Parathyroid adenoma (tissue), 2 donors: ENCODE measurements at regions not wholly inside any gene's neighbourhood (a gene's known extent, or its start where the extent isn't known, plus 50 kb on each side); places are given as distances from the start of the nearest gene placed in this dataset.
"Not testable (repeated sequence)": the region's sequence is repeated elsewhere in the genome, so short reads cannot be mapped to it uniquely, and the experiment has no call there.

Experiments used
- H2AFZ ChIP-seq: fragments of 300-600 bp; sonication (generic); one replicate; pipeline ENCODE4 v1.7.0; 2017; ENCODE audit warnings: antibody characterized with exemption, mild to moderate bottlenecking
- H3K27ac ChIP-seq: fragments of 300-600 bp; sonication (generic); one replicate; pipeline ENCODE4 v1.7.0; 2017
- H3K27me3 ChIP-seq: fragments of 300-600 bp; sonication (generic); one replicate; pipeline ENCODE4 v1.7.0; 2017; ENCODE audit warnings: low read length; ENCODE audit not compliant: control insufficient read depth, insufficient read depth
- H3K36me3 ChIP-seq: fragments of 300-600 bp; sonication (generic); one replicate; pipeline ENCODE4 v1.7.0; 2017; ENCODE audit warnings: low read length; ENCODE audit not compliant: control insufficient read depth, insufficient read depth
- H3K4me1 ChIP-seq: fragments of 300-600 bp; sonication (generic); one replicate; pipeline ENCODE4 v1.7.0; 2017; ENCODE audit warnings: control low read depth
- H3K4me2 ChIP-seq: fragments of 300-600 bp; sonication (generic); one replicate; pipeline ENCODE4 v1.7.0; 2017; ENCODE audit warnings: low read length
- H3K4me3 ChIP-seq: fragments of 300-600 bp; sonication (generic); one replicate; pipeline ENCODE4 v1.7.0; 2017; ENCODE audit warnings: low read depth, low read length
- H3K79me2 ChIP-seq: fragments of 300-600 bp; sonication (generic); one replicate; pipeline ENCODE4 v1.7.0; 2017; ENCODE audit warnings: control low read depth
- H3K9ac ChIP-seq: fragments of 300-600 bp; sonication (generic); one replicate; pipeline ENCODE4 v1.7.0; 2017; ENCODE audit warnings: mild to moderate bottlenecking
- H3K9me3 ChIP-seq: fragments of 300-600 bp; sonication (generic); one replicate; pipeline ENCODE4 v1.7.0; 2017; ENCODE audit warnings: low read length; ENCODE audit not compliant: control insufficient read depth
- TF ChIP-seq, protein P1 (sequence below): fragments of 300-600 bp; sonication (generic); IDR thresholded peaks from one replicate; pipeline ENCODE4 v1.7.0; 2017; ENCODE audit warnings: antibody characterized with exemption, mild to moderate bottlenecking
- donor health status: primary hyperparathyroidism.

GRCh38 chr9:26131886-26132285 lies 453.6 kb upstream of the TUSC1 start:
- no peaks in the 10 kb centered on the region for H3K36me3 ChIP-seq
- no peak overlapping the region for H3K4me2 ChIP-seq
- TF ChIP-seq, protein P1, sequence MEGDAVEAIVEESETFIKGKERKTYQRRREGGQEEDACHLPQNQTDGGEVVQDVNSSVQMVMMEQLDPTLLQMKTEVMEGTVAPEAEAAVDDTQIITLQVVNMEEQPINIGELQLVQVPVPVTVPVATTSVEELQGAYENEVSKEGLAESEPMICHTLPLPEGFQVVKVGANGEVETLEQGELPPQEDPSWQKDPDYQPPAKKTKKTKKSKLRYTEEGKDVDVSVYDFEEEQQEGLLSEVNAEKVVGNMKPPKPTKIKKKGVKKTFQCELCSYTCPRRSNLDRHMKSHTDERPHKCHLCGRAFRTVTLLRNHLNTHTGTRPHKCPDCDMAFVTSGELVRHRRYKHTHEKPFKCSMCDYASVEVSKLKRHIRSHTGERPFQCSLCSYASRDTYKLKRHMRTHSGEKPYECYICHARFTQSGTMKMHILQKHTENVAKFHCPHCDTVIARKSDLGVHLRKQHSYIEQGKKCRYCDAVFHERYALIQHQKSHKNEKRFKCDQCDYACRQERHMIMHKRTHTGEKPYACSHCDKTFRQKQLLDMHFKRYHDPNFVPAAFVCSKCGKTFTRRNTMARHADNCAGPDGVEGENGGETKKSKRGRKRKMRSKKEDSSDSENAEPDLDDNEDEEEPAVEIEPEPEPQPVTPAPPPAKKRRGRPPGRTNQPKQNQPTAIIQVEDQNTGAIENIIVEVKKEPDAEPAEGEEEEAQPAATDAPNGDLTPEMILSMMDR, result no peak
- H2AFZ ChIP-seq, result no peak overlapping the region
- no peaks in the 10 kb centered on the region for H3K9me3 ChIP-seq
- no peaks in the 10 kb centered on the region for H3K27me3 ChIP-seq
- H3K4me1 ChIP-seq, result no peaks in the 10 kb centered on the region
- H3K4me3 ChIP-seq, result no peak overlapping the region
- no peak overlapping the region for H3K27ac ChIP-seq
- no peak overlapping the region for H3K9ac ChIP-seq
- no peaks in the 10 kb centered on the region for H3K79me2 ChIP-seq

- Histone ChIP-seq H2AFZ (no peak overlapping the region), H3K27me3 (no peaks in the 10 kb centered on the region), H3K36me3 (no peaks in the 10 kb centered on the region), H3K4me3 (no peak overlapping the region), H3K4me2 (no peak overlapping the region), H3K9me3 (no peaks in the 10 kb centered on the region), H3K4me1 (no peaks in the 10 kb centered on the region), H3K79me2 (no peaks in the 10 kb centered on the region), H3K27ac (no peak overlapping the region), H3K9ac (no peak overlapping the region)
- TF ChIP-seq, protein P1, result no peak
These were observed 451.0 kb upstream of the TUSC1 start for GRCh38 chr9:26129217-26129616.

DNA sequence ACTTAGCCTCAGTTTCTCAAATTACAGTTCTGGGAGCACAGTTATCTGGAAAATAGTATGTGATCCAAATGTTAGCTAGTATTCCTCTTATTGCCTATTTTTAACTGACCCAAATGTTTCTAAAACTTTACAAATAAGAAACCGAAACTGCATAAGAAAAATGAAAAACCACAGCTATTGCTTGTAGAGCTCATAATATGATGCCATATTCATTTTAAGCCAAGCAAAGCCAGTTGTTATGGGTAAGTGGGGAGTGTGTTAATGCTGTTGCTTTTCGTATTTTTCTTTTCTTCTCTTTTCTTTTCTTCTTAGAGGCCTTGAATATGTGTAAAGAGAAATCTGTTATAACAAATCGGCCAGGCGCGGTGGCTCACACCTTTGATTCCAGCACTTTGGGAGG lies 447.4 kb upstream of the TUSC1 start:
- TF ChIP-seq, protein P1, result no peak
- Histone ChIP-seq H3K4me3 (no peak overlapping the region), H3K27ac (no peak overlapping the region), H2AFZ (no peak overlapping the region), H3K27me3 (no peaks in the 10 kb centered on the region), H3K36me3 (no peaks in the 10 kb centered on the region), H3K4me1 (no peaks in the 10 kb centered on the region), H3K4me2 (no peak overlapping the region), H3K9me3 (no peaks in the 10 kb centered on the region), H3K79me2 (no peaks in the 10 kb centered on the region), H3K9ac (no peak overlapping the region)

GRCh38 chr9:26116085-26116484 lies 437.8 kb upstream of the TUSC1 start:
- not testable (repeated sequence) for H3K36me3 ChIP-seq, H3K4me1 ChIP-seq, H3K4me2 ChIP-seq, H3K27me3 ChIP-seq, H3K79me2 ChIP-seq, H2AFZ ChIP-seq, H3K4me3 ChIP-seq, H3K9ac ChIP-seq, H3K9me3 ChIP-seq, H3K27ac ChIP-seq

GRCh38 chr9:26112724-26113123 lies 434.5 kb upstream of the TUSC1 start:
- Histone ChIP-seq H3K27ac (no peak overlapping the region), H3K27me3 (no peaks in the 10 kb centered on the region), H3K79me2 (no peaks in the 10 kb centered on the region), H3K36me3 (no peaks in the 10 kb centered on the region), H3K9ac (no peak overlapping the region), H3K4me1 (no peaks in the 10 kb centered on the region), H3K4me2 (no peak overlapping the region), H3K9me3 (no peaks in the 10 kb centered on the region), H2AFZ (no peak overlapping the region), H3K4me3 (no peak overlapping the region)
- TF ChIP-seq, protein P1, result no peak
